ENCODE measurements at regions not wholly inside any gene's neighbourhood (a gene's known extent, or its start where the extent isn't known, plus 50 kb on each side); places are given as distances from the start of the nearest gene placed in this dataset.
"Not testable (repeated sequence)": the region's sequence is repeated elsewhere in the genome, so short reads cannot be mapped to it uniquely, and the experiment has no call there.

DNA sequence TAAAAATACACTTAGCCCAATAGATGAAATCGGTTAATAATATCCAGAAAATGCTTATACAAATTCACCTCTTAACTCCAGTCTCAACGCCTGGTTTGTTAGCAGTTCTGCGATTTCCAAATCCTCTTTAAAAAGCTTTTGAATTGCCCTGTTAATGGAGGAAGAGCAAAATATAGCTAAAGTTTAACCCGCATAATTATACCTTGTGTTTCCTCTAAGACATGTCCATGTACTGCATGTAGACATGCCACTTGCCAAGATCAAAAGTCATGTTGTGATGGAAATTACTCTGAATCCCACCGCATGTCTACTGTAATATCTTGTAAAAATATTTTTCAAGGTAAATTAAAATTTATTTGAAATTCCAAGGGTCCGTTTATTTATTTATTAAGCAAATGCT is 291.2 kb upstream of the LRP1B start:
- no peak overlapping the region for H2AFZ ChIP-seq (ENCODE audit: insufficient read depth, low read depth, low read length, poor library complexity, severe bottlenecking)
- no peaks in the 10 kb centered on the region for H3K4me1 ChIP-seq (ENCODE audit: control insufficient read depth in 1 of 2, insufficient read depth in 2 of 2, low read length in 2 of 2)
- H4K20me1 ChIP-seq (ENCODE audit: insufficient read depth, low read length) = no peaks in the 10 kb centered on the region
- H3K4me3 ChIP-seq (replicated peaks in 1 of 3; ENCODE audit: low read depth in 2 of 3, low read length in 3 of 3) = no peak overlapping the region
- Mint-ChIP-seq H3K9me3 (peaks cover 0 to 2% (median 0%) of the 10 kb centered on the region in 7 donors), H3K36me3 (no peaks in the 10 kb centered on the region), H3K4me3 (no peak overlapping the region), H3K4me1 (no peaks in the 10 kb centered on the region), H3K27me3 (ENCODE audit: low read depth in 3 of 3) (peaks cover 0 to 2% (median 0%) of the 10 kb centered on the region in 3 donors), H3K27ac (no peak overlapping the region)
- H3K9ac ChIP-seq (ENCODE audit: insufficient read depth, low read length, poor library complexity, severe bottlenecking) = no peak overlapping the region
- H3K36me3 ChIP-seq (replicated peaks in 1 of 2; ENCODE audit: control insufficient read depth in 1 of 2, insufficient read depth in 2 of 2, low read length in 2 of 2) = no peaks in the 10 kb centered on the region
- intact Hi-C loops (cut with micrococcal nuclease) = no loop called here
- no peak overlapping the region for H3K27ac ChIP-seq (ENCODE audit: low read depth in 1 of 2, low read length in 2 of 2)
- H3K79me2 ChIP-seq (ENCODE audit: insufficient read depth, low read length) = no peaks in the 10 kb centered on the region
- no peaks in the 10 kb centered on the region for H3K27me3 ChIP-seq (ENCODE audit: control insufficient read depth in 2 of 2, insufficient read depth in 2 of 2, low read length in 2 of 2)
- H3K4me2 ChIP-seq (replicated peaks; ENCODE audit: extremely low read depth, low read length, poor library complexity, severe bottlenecking) = no peak overlapping the region
- DNase-seq = no peak
- TF ChIP-seq, protein P1, sequence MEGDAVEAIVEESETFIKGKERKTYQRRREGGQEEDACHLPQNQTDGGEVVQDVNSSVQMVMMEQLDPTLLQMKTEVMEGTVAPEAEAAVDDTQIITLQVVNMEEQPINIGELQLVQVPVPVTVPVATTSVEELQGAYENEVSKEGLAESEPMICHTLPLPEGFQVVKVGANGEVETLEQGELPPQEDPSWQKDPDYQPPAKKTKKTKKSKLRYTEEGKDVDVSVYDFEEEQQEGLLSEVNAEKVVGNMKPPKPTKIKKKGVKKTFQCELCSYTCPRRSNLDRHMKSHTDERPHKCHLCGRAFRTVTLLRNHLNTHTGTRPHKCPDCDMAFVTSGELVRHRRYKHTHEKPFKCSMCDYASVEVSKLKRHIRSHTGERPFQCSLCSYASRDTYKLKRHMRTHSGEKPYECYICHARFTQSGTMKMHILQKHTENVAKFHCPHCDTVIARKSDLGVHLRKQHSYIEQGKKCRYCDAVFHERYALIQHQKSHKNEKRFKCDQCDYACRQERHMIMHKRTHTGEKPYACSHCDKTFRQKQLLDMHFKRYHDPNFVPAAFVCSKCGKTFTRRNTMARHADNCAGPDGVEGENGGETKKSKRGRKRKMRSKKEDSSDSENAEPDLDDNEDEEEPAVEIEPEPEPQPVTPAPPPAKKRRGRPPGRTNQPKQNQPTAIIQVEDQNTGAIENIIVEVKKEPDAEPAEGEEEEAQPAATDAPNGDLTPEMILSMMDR (IDR thresholded peaks at IDR 0.05) = no peak
- H3K9me3 ChIP-seq (replicated peaks in 1 of 2; ENCODE audit: control insufficient read depth in 1 of 2, insufficient read depth in 1 of 2, low read length in 2 of 2) = no peaks in the 10 kb centered on the region
- no CpG with 5 or more reads among the region's 6 CpGs for WGBS (ENCODE audit: insufficient coverage)

DNA sequence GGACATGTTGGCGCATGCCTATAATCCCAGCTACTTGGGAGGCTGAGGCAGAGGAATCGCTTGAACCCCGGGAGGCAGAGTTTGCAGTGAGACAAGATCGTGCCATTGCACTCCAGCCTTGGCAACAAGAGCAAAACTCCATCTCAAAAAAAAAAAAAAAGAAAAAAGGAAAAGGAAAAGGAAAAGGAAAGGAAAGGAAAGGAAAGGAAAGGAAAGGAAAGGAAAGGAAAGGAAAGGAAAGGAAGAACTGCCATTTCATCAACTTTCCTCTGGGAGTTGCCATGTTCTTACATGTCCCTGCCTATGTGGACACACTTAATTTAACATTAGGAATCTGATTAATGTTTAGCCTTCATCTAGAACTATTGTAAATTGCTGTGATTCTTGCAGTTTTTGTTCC is 287.9 kb upstream of the LRP1B start:
- intact Hi-C loops (cut with micrococcal nuclease); H3K4me1 ChIP-seq (ENCODE audit: control insufficient read depth in 1 of 2, insufficient read depth in 2 of 2, low read length in 2 of 2); H3K9me3 Mint-ChIP-seq; DNase-seq; H3K36me3 ChIP-seq (replicated peaks in 1 of 2; ENCODE audit: control insufficient read depth in 1 of 2, insufficient read depth in 2 of 2, low read length in 2 of 2); H3K4me3 ChIP-seq (replicated peaks in 1 of 3; ENCODE audit: low read depth in 2 of 3, low read length in 3 of 3); H3K4me1 Mint-ChIP-seq; H2AFZ ChIP-seq (ENCODE audit: insufficient read depth, low read depth, low read length, poor library complexity, severe bottlenecking); H3K79me2 ChIP-seq (ENCODE audit: insufficient read depth, low read length); H3K4me2 ChIP-seq (replicated peaks; ENCODE audit: extremely low read depth, low read length, poor library complexity, severe bottlenecking); H3K9me3 ChIP-seq (replicated peaks in 1 of 2; ENCODE audit: control insufficient read depth in 1 of 2, insufficient read depth in 1 of 2, low read length in 2 of 2); H3K27me3 Mint-ChIP-seq (ENCODE audit: low read depth in 3 of 3); H3K27ac Mint-ChIP-seq; H3K9ac ChIP-seq (ENCODE audit: insufficient read depth, low read length, poor library complexity, severe bottlenecking); H3K36me3 Mint-ChIP-seq; H3K4me3 Mint-ChIP-seq; H4K20me1 ChIP-seq (ENCODE audit: insufficient read depth, low read length); H3K27me3 ChIP-seq (ENCODE audit: control insufficient read depth in 2 of 2, insufficient read depth in 2 of 2, low read length in 2 of 2); H3K27ac ChIP-seq (ENCODE audit: low read depth in 1 of 2, low read length in 2 of 2): not testable (repeated sequence)
- WGBS (ENCODE audit: insufficient coverage) = 100% methylated on average over 1 of the region's 4 CpGs
